HG02759 (cell line): ENCODE measurements at regions not wholly inside any gene's neighbourhood (a gene's known extent, or its start where the extent isn't known, plus 50 kb on each side); places are given as distances from the start of the nearest gene placed in this dataset.
"Not testable (repeated sequence)": the region's sequence is repeated elsewhere in the genome, so short reads cannot be mapped to it uniquely, and the experiment has no call there.

Source experiments
- ATAC-seq: cut with Tn5 transposase; IDR thresholded peaks from one replicate; pipeline ENCODE4 v1.9.1; 2021; ENCODE audit warnings: mild to moderate bottlenecking, moderate library complexity; ENCODE audit not compliant: unreplicated experiment

- ATAC-seq: no peak
Measured at GRCh38 chr3:6716420-6716819, 144.5 kb upstream of the GRM7 start.

DNA sequence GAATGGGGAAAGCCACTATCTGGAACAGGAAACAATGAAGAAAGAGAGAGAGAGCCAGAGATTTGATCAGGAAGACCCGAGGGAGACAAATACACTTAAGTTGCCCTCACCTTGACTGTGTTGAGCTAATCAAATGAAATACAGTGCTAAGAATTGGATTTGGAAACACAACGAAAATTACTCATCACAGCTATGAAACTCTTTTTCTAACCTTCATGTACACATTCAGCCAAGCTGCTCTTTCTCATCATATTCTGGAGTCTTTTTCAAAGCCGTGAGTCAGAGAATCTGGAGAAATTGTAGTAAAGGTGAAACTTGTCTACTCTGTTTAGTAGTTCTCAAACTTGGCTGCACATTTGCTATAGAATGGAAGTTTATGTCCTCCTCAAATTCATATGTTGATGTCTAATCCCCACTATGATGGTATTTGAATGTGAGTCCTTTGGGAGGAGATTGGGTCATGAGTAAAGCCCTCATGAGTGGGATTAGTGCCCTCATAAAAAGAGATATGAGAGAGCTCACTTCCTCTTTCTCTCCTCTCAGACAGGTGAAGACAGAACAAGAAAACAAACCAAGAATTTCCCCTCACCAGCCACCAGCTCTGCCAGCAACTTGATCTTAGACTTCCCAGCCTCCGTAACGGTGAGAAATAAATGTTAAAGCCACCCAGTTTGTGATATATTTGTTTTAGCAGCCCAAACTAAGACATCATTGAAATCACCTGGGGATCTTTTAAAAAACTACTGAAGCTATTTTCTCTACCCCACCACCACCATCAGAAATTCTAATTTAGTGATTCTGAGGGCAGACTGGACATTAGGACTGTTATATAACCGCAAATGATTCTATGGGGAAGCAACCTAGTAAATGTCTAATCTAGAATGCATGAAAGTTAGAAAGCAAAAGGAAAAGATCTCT is 143.6 kb upstream of the GRM7 start:
- ATAC-seq: peak; percentile 94

DNA sequence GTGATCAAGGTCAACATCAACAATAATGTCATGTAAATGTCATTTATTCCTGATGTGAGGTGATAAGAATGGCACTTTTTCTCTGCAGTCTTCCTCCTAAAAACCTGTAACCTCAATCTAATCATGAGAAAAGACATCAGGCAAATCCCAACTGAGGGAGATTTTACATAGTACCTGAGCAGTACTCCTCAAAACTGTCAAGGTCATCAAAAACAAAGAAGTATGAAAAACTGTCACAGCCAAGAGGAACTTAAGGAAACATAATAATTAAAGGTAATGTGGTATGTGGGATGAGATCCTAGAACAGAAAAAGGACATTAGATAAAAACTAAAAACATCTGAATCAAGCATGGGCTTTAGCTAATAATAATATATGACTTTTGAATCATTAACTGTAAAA is 140.9 kb upstream of the GRM7 start:
- no peak for ATAC-seq

- no peak for ATAC-seq
Measured at GRCh38 chr3:6721491-6721890, 139.4 kb upstream of the GRM7 start.

GRCh38 chr3:6723205-6723604 is 137.7 kb upstream of the GRM7 start:
- no peak for ATAC-seq

- no peak for ATAC-seq
Measured at GRCh38 chr3:6726811-6727210, 134.1 kb upstream of the GRM7 start.

DNA sequence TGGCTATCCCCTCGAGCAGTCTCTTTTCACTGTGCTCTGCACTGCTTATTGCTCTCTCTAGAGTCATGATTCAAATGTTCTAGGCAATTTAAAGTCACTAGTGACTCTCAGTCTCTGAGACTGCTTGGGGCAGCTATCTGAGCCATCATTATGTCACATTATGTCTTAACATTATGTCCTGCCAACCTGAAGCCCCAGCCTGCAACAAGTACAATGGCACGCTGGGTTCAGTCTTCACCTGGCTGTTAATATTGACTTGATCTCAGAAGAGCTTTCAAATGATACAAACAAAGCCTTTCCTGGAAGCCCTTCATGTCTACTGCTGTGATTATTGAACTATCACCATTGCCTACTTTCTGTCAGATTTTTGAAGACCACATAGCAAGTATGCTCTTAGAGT is 128.1 kb upstream of the GRM7 start:
- no peak for ATAC-seq

DNA sequence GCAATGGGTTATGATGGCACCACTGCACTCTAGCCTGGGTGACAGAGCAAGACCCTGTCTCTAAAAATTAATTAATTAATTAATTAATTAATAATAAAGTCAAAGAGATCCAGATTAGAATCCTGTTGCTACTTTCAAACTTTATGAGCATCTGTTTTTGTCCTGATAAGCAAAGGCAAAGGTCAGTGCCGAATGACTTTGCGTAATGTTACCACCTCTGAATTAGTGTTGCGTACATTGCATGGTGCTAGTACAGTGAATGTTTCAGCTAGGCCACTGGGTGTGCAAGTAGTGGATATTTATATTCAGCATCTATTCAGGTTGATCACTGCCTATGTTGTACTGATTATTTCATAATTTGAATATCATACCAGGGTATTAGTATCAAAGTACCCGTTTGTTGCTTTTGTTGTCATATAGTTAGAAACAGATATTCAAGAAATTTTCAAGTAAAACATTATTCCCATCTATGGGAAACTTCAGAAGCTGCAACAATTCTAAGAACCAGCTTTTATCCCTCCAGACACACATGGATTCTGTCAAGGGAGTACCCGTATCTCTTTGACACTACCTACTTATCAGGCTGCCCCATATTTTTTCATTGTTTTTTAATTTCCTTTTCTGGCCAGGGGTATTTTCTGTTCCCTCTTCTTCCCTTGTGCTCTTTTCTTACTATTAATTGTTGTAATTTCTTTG is 127.1 kb upstream of the GRM7 start:
- no peak for ATAC-seq

DNA sequence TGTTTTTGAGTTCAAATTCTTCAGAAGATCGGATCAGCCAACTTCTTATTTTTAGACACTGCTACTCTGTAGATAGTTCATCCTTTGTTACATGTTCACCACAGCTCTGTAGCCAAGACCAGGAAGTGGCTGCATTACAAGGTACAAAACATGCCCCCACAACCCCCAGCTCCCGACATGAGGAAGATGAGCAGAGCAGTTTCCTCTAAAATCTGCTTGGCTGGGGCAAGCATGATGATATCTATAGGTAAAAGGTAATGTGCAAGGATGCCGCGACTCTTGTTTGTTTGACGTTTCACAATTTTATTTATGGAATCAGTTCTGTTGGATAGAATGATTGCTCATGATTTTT is 126.5 kb upstream of the GRM7 start:
- no peak for ATAC-seq

GRCh38 chr3:6736836-6737629 is 123.9 kb upstream of the GRM7 start:
- ATAC-seq: no peak

DNA sequence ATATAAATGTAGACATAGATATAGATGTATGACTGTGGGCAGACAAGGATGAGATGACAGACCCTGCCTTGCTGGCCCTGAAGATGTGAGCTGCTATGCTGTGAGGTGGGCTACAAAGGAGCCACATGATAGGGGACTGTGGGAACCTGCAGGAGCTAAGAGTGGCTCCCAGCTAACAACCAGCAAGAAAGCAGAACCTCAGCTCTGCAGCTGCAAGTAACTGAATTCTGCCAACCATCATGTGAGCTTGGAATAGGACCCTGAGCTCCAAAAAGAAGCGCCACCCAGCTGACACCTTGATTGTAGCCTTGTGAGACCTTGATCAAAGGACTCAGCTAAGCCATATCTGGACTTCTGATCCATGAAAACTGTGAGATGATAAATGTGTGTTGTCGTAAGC is 123.3 kb upstream of the GRM7 start:
- ATAC-seq: no peak

DNA sequence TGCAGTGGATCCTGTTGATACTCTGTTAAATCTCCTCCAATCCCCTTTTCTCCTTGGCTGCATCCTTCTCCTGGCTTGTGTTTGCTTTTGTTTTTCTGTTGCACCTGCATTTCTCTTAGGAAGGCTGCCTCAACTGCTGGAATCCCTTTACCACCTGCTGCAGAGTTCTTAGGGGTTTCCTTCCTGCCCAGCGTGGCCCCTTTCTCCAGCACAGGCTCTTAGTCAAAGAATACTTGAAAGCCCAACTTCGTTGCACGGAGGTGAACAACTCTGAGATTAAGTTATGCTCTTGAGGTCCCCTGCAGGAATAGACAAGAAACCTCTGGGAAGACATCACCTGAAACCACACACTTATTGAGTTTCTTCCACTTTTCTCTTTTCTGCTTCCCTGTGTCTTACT is 121.6 kb upstream of the GRM7 start:
- no peak for ATAC-seq

- no peak for ATAC-seq
Measured at GRCh38 chr3:6743067-6743720, 117.7 kb upstream of the GRM7 start.

DNA sequence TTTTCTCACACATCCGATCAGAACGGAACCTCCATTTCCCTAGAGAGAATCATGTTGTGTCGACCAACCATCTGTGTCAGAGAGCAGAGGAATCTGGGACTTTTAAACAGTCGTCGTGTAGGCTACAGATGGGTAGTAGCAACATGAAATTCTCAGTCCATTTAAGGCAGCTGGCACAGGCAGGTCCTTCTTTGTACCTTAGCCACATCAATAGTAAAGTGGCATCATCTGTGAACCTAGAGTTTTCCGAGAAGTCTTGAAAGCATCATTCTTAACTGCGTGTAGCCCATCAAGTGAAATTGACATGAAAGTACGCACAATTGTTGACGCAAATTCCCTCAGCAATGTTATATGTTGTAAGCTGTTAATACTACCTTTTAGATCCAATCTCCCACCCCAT is 114.5 kb upstream of the GRM7 start:
- no peak for ATAC-seq

DNA sequence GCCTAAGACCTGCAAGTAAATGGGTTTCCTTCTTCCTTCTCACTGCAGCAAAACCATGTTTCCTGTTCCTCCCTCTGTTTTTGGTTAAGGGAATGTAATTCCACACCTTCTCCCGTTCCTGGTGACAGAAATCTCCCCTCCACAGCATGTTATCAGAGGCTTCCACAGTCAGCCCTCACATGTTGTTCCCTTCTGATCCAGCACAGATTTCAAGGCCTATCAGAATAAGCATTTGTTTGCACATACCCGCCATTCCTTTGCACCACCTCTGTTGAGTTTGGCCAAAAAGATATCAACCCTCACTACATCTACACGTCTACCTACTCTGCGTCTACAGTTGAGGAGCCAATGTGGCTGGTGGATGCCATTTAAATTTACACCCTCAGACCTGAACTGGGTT is 113.9 kb upstream of the GRM7 start:
- ATAC-seq: no peak

GRCh38 chr3:6750782-6751181 is 110.1 kb upstream of the GRM7 start:
- no peak for ATAC-seq

DNA sequence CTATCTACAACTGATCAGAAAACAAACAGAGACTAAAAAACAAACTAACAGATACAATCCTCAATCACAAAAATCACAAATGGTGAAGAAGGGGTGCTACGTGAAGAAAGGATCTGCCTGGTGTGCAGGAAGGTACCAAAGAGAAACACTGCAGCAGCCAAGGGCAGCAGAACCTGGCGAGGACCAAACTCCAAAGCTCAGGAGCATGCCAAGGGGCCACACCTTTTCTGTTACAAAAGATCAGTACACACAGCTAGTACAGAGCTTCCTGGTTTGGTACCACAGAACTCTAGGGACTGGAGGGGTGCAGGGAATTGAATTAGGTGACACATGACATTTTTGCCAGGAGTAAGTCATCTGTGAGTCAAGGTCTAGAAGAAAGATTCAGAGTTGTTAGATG is 107.4 kb upstream of the GRM7 start:
- no peak for ATAC-seq

- not testable (repeated sequence) for ATAC-seq
Measured at GRCh38 chr3:6769532-6770396, 91.2 kb upstream of the GRM7 start.

DNA sequence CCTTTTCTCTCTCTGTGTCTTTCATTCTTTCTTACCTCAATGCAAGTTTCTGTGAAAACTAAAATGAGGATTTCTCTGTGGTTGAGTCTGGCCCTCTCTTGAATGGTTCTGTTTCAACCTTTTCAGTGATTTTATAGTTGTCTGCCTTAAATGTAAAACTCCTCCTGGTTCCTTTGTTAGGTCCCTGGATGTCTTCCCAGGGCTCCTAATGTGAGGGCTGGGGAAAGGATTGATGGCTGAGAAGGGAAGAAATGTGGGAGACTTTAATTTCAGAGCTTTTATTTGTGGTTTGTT is 90.6 kb upstream of the GRM7 start:
- ATAC-seq: no peak

DNA sequence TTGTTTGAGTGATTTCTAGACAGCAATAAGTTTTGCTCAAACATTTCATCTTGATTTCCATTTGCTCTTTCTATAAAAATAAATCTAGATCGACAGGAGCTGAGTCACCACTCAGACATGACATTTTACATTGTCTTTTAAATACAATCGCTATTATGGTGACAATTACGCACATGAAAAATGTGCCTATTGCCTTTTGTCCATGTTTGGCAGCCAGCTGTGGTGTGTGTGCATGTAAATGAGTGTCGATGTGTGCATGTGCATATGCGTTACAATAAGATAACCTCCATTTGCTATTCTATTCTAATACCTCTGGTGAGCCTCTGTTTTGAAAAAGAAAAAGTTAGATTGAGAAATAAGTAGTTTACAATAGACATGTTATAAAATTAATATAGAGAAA is 89.7 kb upstream of the GRM7 start:
- no peak for ATAC-seq
